ENCODE measurements at regions not wholly inside any gene's neighbourhood (a gene's known extent, or its start where the extent isn't known, plus 50 kb on each side); places are given as distances from the start of the nearest gene placed in this dataset.

DNA sequence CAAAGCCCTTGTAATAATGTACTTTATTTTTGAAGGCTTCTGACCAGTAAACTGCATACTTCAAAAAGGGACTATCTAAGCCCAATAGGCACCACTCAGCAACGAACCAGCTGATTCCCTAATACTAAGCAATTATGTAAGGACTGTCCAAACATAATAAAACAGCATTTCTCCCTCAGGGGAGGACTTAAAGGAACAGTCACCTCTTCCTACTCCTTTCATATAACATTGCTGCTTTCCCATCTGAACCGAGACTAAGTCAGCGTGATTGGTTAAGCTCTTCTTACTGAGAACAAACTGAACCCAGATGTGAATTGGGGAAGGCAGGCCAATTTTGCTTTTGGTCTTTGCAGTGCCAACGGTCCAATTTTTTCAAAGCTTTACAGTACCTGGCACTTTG lies 420.0 kb downstream of the METTL15 start:
- Mint-ChIP-seq H3K36me3 (peaks cover 4% of the 10 kb centered on the region), H3K27ac (no peak overlapping the region)
- no peak for ATAC-seq (ENCODE audit: low read depth in 2 of 2)

DNA sequence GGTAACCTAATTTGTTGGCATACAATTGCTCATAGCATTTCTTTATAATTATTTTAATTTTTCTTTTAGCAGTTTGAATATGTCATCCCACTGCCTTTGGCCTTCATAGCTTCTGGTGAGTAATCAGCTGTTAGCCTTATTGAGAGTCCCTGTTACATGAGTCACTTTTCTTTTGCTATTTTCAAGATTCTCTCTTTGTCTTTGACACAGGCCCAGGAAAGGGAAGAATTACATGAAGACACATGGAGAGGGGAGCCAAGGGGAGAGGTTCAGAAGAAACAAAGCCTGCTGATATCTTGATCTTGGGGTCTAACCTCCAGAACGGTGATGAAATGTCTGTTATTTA lies 418.2 kb downstream of the METTL15 start:
- no peak for ATAC-seq (ENCODE audit: low read depth in 2 of 2)
- Histone ChIP-seq H3K4me3 (ENCODE audit: low read depth, low read length) (no peak overlapping the region), H3K4me1 (ENCODE audit: control insufficient read depth, insufficient read depth, low read length, poor library complexity, severe bottlenecking) (no peaks in the 10 kb centered on the region), H3K9me3 (ENCODE audit: control insufficient read depth in 2 of 2, low read length in 2 of 2) (peaks cover 0 to 3% of the 10 kb centered on the region in 2 experiments), H3K27ac (ENCODE audit: insufficient read depth, low read length, poor library complexity, severe bottlenecking) (no peak overlapping the region), H3K36me3 (ENCODE audit: control insufficient read depth, insufficient read depth, low read length) (no peaks in the 10 kb centered on the region), H3K27me3 (ENCODE audit: control insufficient read depth, insufficient read depth, low read length) (no peaks in the 10 kb centered on the region)
- H3K27me3 Mint-ChIP-seq, result no peaks in the 10 kb centered on the region
- peaks cover 2 to 20% (median 6%) of the 10 kb centered on the region in 7 donors for H3K9me3 Mint-ChIP-seq
- no peak for DNase-seq
- peaks cover 4% of the 10 kb centered on the region for H3K36me3 Mint-ChIP-seq
- H3K4me3 Mint-ChIP-seq, result no peak overlapping the region
- no peak overlapping the region for H3K27ac Mint-ChIP-seq
- no peaks in the 10 kb centered on the region for H3K4me1 Mint-ChIP-seq

More for the DNA sequence above, 420.0 kb downstream of the METTL15 start:
- no peak overlapping the region for H3K4me3 Mint-ChIP-seq
- no peak overlapping the region for H3K4me3 ChIP-seq (ENCODE audit: low read depth, low read length)
- peaks cover under 1 to 20% (median 6%) of the 10 kb centered on the region in 7 donors for H3K9me3 Mint-ChIP-seq
- no peaks in the 10 kb centered on the region for H3K27me3 Mint-ChIP-seq
- no peaks in the 10 kb centered on the region for H3K4me1 ChIP-seq (ENCODE audit: control insufficient read depth, insufficient read depth, low read length, poor library complexity, severe bottlenecking)
- H3K27me3 ChIP-seq (ENCODE audit: control insufficient read depth, insufficient read depth, low read length), result no peaks in the 10 kb centered on the region
- no peaks in the 10 kb centered on the region for H3K4me1 Mint-ChIP-seq
- DNase-seq, result no peak
- no peaks in the 10 kb centered on the region for H3K36me3 ChIP-seq (ENCODE audit: control insufficient read depth, insufficient read depth, low read length)
- H3K27ac ChIP-seq (ENCODE audit: insufficient read depth, low read length, poor library complexity, severe bottlenecking), result no peak overlapping the region
- peaks cover 0 to 3% of the 10 kb centered on the region in 2 experiments for H3K9me3 ChIP-seq (ENCODE audit: control insufficient read depth in 2 of 2, low read length in 2 of 2)

DNA sequence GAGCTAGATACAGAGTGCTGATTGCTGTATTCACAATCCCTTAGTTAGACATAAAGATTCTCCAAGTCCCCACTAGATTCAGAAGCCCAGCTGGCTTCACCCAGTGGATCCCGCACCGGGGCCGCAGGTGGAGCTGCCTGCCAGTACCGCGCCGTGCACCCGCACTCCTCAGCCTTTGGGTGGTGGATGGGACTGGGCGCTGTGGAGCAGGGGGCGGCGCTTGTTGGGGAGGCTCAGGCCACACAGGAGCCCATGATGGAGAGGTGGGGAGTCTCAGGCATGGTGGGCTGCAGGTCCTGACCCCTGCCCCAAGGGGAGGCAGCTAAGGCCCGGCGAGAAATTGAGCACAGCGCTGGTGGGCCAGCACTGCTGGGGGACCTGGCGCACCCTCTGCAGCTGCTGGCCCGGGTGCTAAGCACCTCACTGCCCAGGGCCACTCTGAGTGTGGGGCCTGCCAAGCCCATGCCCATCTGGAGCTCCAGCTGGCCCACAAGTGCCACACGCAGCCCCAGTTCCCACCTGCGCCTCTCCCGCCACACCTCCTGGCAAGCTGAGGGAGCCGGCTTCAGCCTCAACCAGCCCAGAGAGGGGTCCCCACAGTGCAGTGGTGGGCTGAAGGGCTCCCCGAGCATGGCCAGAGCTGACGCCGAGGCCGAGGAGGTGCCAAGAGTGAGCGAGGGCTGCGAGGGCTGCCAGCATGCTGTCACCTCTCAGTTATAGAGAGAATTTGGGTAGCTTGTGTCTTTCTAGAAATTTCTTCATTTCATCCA lies 417.6 kb downstream of the METTL15 start:
- H3K27me3 ChIP-seq (ENCODE audit: control insufficient read depth, insufficient read depth, low read length), result no peaks in the 10 kb centered on the region
- H3K36me3 ChIP-seq (ENCODE audit: control insufficient read depth, insufficient read depth, low read length), result no peaks in the 10 kb centered on the region
- DNase-seq (no peak), ATAC-seq (ENCODE audit: low read depth in 2 of 2) (no peak)
- no peak overlapping the region for H3K4me3 ChIP-seq (ENCODE audit: low read depth, low read length)
- Mint-ChIP-seq H3K4me3 (no peak overlapping the region), H3K36me3 (peaks cover 4% of the 10 kb centered on the region), H3K27ac (no peak overlapping the region), H3K27me3 (no peaks in the 10 kb centered on the region), H3K4me1 (no peaks in the 10 kb centered on the region), H3K9me3 (peaks cover 4 to 20% (median 6%) of the 10 kb centered on the region in 7 donors)
- peaks cover 0 to 3% of the 10 kb centered on the region in 2 experiments for H3K9me3 ChIP-seq (ENCODE audit: control insufficient read depth in 2 of 2, low read length in 2 of 2)
- no peaks in the 10 kb centered on the region for H3K4me1 ChIP-seq (ENCODE audit: control insufficient read depth, insufficient read depth, low read length, poor library complexity, severe bottlenecking)
- no peak overlapping the region for H3K27ac ChIP-seq (ENCODE audit: insufficient read depth, low read length, poor library complexity, severe bottlenecking)

- Mint-ChIP-seq H3K9me3 (peaks cover 4 to 20% (median 6%) of the 10 kb centered on the region in 7 donors), H3K36me3 (peaks cover 4% of the 10 kb centered on the region), H3K4me3 (no peak overlapping the region), H3K4me1 (no peaks in the 10 kb centered on the region), H3K27me3 (no peaks in the 10 kb centered on the region), H3K27ac (no peak overlapping the region)
- Histone ChIP-seq H3K9me3 (ENCODE audit: control insufficient read depth in 2 of 2, low read length in 2 of 2) (peaks cover 0 to 3% of the 10 kb centered on the region in 2 experiments), H3K36me3 (ENCODE audit: control insufficient read depth, insufficient read depth, low read length) (no peaks in the 10 kb centered on the region), H3K27me3 (ENCODE audit: control insufficient read depth, insufficient read depth, low read length) (no peaks in the 10 kb centered on the region), H3K4me3 (ENCODE audit: low read depth, low read length) (no peak overlapping the region), H3K4me1 (ENCODE audit: control insufficient read depth, insufficient read depth, low read length, poor library complexity, severe bottlenecking) (no peaks in the 10 kb centered on the region), H3K27ac (ENCODE audit: insufficient read depth, low read length, poor library complexity, severe bottlenecking) (no peak overlapping the region)
- ATAC-seq (ENCODE audit: low read depth in 2 of 2) (no peak), DNase-seq (no peak)
Measured at GRCh38 chr11:28524098-28524497, 415.9 kb downstream of the METTL15 start.

DNA sequence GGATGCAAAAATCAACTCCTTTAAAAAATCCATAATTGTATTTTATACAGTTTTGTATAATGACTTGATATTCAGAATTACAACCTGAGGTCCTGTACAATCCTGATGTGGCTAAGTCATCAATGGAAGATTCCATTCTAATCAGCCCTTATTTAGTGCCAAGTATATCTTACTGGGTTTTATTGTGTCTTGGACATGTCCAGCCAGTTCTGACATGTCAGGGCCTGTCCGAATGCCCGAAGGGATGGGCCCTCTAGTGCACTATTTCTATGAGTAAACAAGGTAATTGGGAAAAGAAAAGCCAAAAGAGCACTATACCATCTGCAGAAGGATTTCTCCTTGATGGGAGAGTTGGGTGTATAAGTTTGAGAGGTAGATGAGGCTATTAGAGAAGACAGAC lies 412.9 kb downstream of the METTL15 start:
- DNase-seq, result no peak
- no peaks in the 10 kb centered on the region for H3K27me3 ChIP-seq (ENCODE audit: control insufficient read depth, insufficient read depth, low read length)
- no peak overlapping the region for H3K4me3 ChIP-seq (ENCODE audit: low read depth, low read length)
- Mint-ChIP-seq H3K27ac (no peak overlapping the region), H3K4me3 (no peak overlapping the region), H3K36me3 (no peaks in the 10 kb centered on the region), H3K27me3 (no peaks in the 10 kb centered on the region), H3K4me1 (no peaks in the 10 kb centered on the region), H3K9me3 (peaks cover 4 to 14% (median 6%) of the 10 kb centered on the region in 7 donors)
- no peak for ATAC-seq (ENCODE audit: low read depth in 2 of 2)
- no peaks in the 10 kb centered on the region for H3K36me3 ChIP-seq (ENCODE audit: control insufficient read depth, insufficient read depth, low read length)
- H3K4me1 ChIP-seq (ENCODE audit: control insufficient read depth, insufficient read depth, low read length, poor library complexity, severe bottlenecking), result no peaks in the 10 kb centered on the region
- H3K27ac ChIP-seq (ENCODE audit: insufficient read depth, low read length, poor library complexity, severe bottlenecking), result no peak overlapping the region
- no peaks in the 10 kb centered on the region for H3K9me3 ChIP-seq (ENCODE audit: control insufficient read depth in 2 of 2, low read length in 2 of 2)

- Mint-ChIP-seq H3K36me3 (no peaks in the 10 kb centered on the region), H3K27ac (no peak overlapping the region), H3K4me1 (no peaks in the 10 kb centered on the region), H3K9me3 (peaks cover 3 to 11% (median 6%) of the 10 kb centered on the region in 7 donors), H3K27me3 (no peaks in the 10 kb centered on the region), H3K4me3 (no peak overlapping the region)
- H3K4me3 ChIP-seq (ENCODE audit: low read depth, low read length), result no peak overlapping the region
- H3K36me3 ChIP-seq (ENCODE audit: control insufficient read depth, insufficient read depth, low read length), result no peaks in the 10 kb centered on the region
- no peak overlapping the region for H3K27ac ChIP-seq (ENCODE audit: insufficient read depth, low read length, poor library complexity, severe bottlenecking)
- no peaks in the 10 kb centered on the region for H3K4me1 ChIP-seq (ENCODE audit: control insufficient read depth, insufficient read depth, low read length, poor library complexity, severe bottlenecking)
- no peak for ATAC-seq (ENCODE audit: low read depth in 2 of 2)
- no peak for DNase-seq
- H3K9me3 ChIP-seq (ENCODE audit: control insufficient read depth in 2 of 2, low read length in 2 of 2), result no peaks in the 10 kb centered on the region
- H3K27me3 ChIP-seq (ENCODE audit: control insufficient read depth, insufficient read depth, low read length), result no peaks in the 10 kb centered on the region
Measured at GRCh38 chr11:28520291-28520690, 412.1 kb downstream of the METTL15 start.

DNA sequence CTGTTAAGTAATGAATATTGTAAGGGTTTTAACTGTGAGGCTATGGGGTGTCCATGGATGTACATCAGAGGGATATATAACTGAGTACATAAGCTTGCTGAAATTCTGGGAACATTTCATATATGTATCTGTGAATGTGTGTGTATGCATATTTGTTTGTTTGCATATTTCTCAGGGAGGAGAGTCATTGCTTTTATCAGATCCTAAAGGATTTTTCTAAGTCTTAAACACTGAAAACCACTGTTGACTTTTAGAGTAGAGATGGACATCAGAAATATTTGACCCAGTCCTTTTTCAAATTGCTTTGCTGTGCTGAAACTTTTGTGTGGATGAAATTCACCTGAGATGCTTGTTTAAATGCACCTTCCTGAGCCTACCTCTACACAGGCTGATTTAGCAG lies 410.6 kb downstream of the METTL15 start:
- Histone ChIP-seq H3K4me1 (ENCODE audit: control insufficient read depth, insufficient read depth, low read length, poor library complexity, severe bottlenecking) (no peaks in the 10 kb centered on the region), H3K4me3 (ENCODE audit: low read depth, low read length) (no peak overlapping the region), H3K9me3 (ENCODE audit: control insufficient read depth in 2 of 2, low read length in 2 of 2) (no peaks in the 10 kb centered on the region), H3K27ac (ENCODE audit: insufficient read depth, low read length, poor library complexity, severe bottlenecking) (no peak overlapping the region), H3K36me3 (ENCODE audit: control insufficient read depth, insufficient read depth, low read length) (no peaks in the 10 kb centered on the region), H3K27me3 (ENCODE audit: control insufficient read depth, insufficient read depth, low read length) (no peaks in the 10 kb centered on the region)
- no peaks in the 10 kb centered on the region for H3K36me3 Mint-ChIP-seq
- H3K4me3 Mint-ChIP-seq, result no peak overlapping the region
- H3K4me1 Mint-ChIP-seq, result no peaks in the 10 kb centered on the region
- DNase-seq (no peak), ATAC-seq (ENCODE audit: low read depth in 2 of 2) (no peak)
- H3K27me3 Mint-ChIP-seq, result no peaks in the 10 kb centered on the region
- H3K9me3 Mint-ChIP-seq, result peaks cover 0 to 5% (median 2%) of the 10 kb centered on the region in 7 donors
- no peak overlapping the region for H3K27ac Mint-ChIP-seq

GRCh38 chr11:28517621-28518020 lies 409.4 kb downstream of the METTL15 start:
- Mint-ChIP-seq H3K36me3 (no peaks in the 10 kb centered on the region), H3K27me3 (no peaks in the 10 kb centered on the region), H3K4me3 (no peak overlapping the region), H3K27ac (no peak overlapping the region), H3K9me3 (peaks cover 0 to 9% (median 3%) of the 10 kb centered on the region in 7 donors), H3K4me1 (no peaks in the 10 kb centered on the region)
- no peaks in the 10 kb centered on the region for H3K9me3 ChIP-seq (ENCODE audit: control insufficient read depth in 2 of 2, low read length in 2 of 2)
- no peak overlapping the region for H3K27ac ChIP-seq (ENCODE audit: insufficient read depth, low read length, poor library complexity, severe bottlenecking)
- H3K36me3 ChIP-seq (ENCODE audit: control insufficient read depth, insufficient read depth, low read length), result no peaks in the 10 kb centered on the region
- DNase-seq (no peak), ATAC-seq (ENCODE audit: low read depth in 2 of 2) (no peak)
- no peaks in the 10 kb centered on the region for H3K4me1 ChIP-seq (ENCODE audit: control insufficient read depth, insufficient read depth, low read length, poor library complexity, severe bottlenecking)
- no peaks in the 10 kb centered on the region for H3K27me3 ChIP-seq (ENCODE audit: control insufficient read depth, insufficient read depth, low read length)
- no peak overlapping the region for H3K4me3 ChIP-seq (ENCODE audit: low read depth, low read length)
